HG03095 (cell line): ENCODE measurements at regions not wholly inside any gene's neighbourhood (a gene's known extent, or its start where the extent isn't known, plus 50 kb on each side); places are given as distances from the start of the nearest gene placed in this dataset.

ENCODE experiments used
- ATAC-seq: cut with Tn5 transposase; IDR thresholded peaks from one replicate; pipeline ENCODE4 v1.9.1; 2021; ENCODE audit warnings: moderate library complexity; ENCODE audit not compliant: unreplicated experiment

DNA sequence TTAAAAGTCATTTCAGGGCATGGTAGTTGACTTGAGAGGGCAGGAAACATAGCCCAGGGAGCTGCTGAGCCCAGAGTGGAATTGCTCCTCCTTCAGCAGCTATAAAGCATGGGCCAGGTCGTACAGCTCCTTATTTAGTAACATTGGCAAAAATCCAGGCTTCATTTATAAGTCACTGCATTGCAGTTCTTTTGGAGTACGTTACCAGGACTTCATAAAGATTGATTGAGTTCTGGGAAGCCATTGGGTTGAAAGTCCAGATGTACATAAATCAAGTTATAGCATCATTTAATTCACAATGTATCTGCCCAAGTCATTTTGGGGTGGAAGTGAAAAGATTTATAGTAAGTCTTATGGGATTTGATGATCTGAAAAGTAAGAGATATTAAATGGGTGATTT lies 53.0 kb upstream of the ANKEF1 start:
- ATAC-seq, result no peak

GRCh38 chr20:9978397-9979004 lies 56.3 kb upstream of the ANKEF1 start:
- ATAC-seq, result peak; percentile 95

DNA sequence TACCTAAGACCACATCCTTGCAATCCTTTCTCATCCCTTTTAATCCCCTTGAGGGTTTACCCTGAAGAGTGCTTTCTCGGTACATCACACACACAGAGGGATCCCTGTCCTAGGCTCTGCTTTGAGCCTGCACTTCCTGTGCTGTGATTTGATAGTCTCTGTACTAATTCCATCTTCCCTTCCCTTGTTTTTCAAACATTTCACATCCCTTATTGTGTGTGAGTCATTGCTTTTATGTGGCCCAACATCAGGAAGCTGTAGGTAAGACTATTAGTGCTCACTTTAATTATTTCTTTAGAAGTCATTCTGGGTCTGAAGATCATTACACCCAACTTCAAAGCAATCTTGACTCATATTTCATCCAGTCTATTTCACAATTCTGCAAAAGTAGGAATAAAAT lies 57.2 kb upstream of the ANKEF1 start:
- ATAC-seq, result no peak

GRCh38 chr20:9974324-9974723 lies 60.5 kb upstream of the ANKEF1 start:
- no peak for ATAC-seq

DNA sequence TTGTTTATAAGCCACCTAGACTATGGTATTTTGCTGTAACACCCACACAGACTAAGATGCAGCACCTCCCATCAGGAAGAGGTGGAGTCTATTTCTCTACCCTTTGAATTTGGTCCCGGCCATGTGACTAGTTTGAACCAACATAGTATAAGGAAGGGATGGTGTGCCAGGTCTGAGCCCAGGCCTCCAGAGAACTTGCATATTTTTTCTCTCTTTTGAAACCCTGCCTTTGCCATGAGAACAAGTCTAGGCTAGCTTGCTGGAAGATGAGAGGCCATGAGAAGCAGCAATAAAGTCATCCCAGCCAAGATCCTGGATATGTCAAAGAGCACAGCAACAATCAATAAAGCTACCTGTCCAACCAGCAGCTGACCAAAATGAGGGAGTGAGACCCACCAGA lies 63.0 kb upstream of the ANKEF1 start:
- no peak for ATAC-seq

- ATAC-seq, result no peak
Measured at GRCh38 chr20:9969626-9970025, 65.2 kb upstream of the ANKEF1 start.

DNA sequence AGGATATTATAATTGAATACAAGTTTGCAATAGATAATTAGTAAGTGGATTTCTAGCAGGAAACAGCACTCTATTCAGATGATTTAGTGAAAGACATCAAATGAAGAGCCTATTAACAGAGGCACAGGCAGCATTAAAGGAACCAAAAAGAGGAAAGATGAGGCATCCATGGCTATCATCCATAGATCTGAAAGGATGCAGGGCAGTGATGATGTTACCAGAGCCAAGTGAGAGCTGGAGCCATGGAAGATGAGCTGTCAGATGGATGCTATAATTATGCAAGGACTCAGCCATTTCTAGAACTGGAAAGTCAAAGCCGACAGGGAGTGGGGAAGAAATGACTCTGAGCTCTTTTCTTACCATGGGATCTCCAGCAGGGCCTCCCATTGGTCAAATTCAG lies 66.8 kb upstream of the ANKEF1 start:
- no peak for ATAC-seq

DNA sequence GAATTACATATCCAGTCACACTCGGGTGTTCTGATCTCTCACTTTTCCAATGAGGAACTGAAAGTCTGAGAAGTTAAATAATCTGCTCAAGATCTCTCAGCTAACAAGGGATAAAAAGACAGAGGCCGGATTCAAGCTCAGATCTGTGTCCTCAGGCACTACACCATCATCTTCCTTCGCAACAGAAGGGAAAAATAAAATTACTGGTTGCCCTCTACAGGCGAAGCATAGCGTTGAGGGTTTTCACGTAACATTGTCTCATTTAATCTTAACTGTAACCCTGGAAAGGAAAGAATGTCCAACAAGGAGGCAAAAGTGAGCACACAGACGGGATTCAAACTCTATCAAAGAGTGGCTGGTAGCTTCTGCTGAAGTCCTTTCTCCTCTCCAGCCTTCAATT lies 67.8 kb upstream of the ANKEF1 start:
- ATAC-seq, result no peak

DNA sequence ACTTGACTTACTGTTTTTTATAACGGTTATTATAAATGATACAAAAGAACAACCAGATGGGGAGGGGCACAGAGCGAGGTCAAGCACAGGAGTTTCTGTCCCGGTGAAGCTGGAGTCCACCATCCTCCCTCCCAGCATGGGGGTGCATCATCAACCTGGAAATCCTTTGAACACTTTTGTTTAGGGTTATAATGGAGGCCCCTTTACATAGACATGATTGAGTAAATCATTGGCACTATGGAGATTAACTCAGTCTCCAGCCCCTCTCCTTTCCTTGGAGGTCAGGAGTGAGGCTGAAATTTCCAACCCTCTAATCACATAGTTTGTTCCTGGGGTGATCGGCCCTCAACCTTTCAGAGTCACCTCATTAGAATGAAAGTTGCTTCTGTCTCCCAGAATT lies 71.8 kb upstream of the ANKEF1 start:
- no peak for ATAC-seq

GRCh38 chr20:9958693-9959092 lies 76.1 kb upstream of the ANKEF1 start:
- ATAC-seq, result no peak

DNA sequence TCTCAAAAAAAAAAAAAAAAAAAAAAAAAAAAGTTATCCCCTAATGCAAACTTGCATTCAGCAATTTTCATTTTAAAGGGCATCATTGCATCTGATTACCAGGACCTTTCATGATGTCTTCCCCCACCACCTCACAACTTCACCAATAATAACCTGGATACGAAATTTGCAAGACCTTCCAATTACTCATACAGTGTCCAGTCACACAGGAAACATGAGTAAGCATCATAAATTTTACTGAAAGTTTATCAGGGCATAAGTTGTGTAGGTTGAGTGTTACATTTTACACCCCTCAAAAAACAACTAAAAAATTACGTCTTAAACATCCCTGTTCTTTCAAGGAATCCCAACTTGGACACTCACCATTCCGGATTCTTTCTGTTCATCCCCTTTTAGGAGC lies 79.1 kb upstream of the ANKEF1 start:
- no peak for ATAC-seq

DNA sequence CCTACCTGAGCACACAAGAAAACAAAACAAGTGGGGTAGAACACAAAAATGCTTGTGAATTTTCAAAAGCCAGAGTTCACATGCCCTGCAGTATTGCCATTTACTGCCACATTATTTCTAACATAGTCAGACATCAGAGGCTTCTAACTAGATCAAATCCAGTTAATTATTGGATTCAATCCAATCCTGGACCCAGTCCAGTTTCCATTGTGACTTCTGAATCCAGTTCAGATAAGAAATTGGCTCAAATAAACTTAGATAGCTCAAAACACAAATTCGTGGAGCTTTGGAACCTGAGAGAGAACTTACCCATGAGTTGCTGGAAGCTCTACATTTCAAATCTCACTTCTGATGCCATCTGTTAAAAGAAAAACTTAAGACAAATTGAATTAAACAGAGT lies 85.2 kb upstream of the ANKEF1 start:
- no peak for ATAC-seq

- ATAC-seq, result no peak
Measured at GRCh38 chr20:9945408-9945807, 89.4 kb upstream of the ANKEF1 start.

GRCh38 chr20:9942736-9943135 lies 92.1 kb upstream of the ANKEF1 start:
- ATAC-seq, result no peak

GRCh38 chr20:9940329-9940728 lies 94.5 kb upstream of the ANKEF1 start:
- ATAC-seq, result no peak

GRCh38 chr20:9939231-9939630 lies 95.6 kb upstream of the ANKEF1 start:
- ATAC-seq, result no peak

DNA sequence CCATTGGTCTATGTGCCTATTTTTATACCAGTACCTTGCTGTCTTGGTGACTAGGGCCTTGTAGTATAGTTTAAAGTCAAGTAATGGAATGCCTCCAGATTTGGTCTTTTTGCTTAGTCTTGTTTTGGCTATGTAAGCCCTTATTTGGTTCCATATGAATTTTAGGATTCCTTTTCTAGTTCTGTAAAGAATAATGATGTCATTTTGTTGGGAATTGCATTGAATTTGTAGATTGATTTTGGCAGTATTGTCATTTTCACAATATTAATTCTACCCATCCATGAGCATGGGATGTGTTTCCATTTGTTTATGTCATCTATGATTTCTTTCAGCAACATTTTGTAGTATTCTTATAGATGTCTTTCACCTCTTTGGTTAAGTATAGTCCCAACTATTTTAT lies 96.4 kb upstream of the PAK5 start:
- no peak for ATAC-seq

DNA sequence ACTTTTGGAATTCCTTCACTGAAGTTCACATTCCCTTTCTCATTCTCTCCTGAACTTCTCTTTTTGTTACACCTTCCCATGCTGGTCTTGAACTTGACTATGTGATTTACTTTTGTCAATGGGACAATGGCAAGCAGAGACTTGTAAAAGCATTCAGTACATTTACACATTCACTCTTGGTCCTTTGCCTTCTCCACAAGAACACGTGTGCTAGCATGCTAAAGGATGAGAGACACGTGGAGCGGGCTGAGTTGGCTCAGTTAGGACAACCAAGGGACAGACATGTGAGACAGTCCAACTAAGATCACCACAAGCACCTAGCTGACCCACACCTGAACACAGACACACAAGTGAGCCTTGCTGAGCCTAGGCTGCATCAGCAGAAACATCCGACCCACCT lies 91.3 kb upstream of the PAK5 start:
- no peak for ATAC-seq

GRCh38 chr20:9928955-9929354 lies 90.1 kb upstream of the PAK5 start:
- ATAC-seq, result no peak

- peak; percentile 86 for ATAC-seq
Measured at GRCh38 chr20:9928281-9928737, 89.4 kb upstream of the PAK5 start.

DNA sequence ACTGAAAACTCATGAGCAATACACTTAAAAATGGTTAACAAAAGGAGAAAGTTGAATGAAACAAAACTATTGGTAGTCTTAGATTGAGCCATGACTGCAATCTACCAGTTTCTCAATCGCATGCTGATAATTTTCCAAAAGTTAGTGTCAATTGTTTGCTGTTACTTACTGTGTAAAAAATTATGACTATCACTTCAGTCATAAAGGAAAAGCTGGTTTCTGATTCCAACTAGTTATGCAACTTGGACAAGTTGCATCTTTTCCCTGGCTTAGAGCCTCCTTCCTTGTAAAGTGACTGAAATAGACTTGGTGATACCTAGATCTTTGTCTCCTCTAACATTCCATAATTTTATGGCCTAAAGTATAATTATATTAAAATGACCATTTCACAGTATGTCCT lies 88.3 kb upstream of the PAK5 start:
- ATAC-seq, result no peak

DNA sequence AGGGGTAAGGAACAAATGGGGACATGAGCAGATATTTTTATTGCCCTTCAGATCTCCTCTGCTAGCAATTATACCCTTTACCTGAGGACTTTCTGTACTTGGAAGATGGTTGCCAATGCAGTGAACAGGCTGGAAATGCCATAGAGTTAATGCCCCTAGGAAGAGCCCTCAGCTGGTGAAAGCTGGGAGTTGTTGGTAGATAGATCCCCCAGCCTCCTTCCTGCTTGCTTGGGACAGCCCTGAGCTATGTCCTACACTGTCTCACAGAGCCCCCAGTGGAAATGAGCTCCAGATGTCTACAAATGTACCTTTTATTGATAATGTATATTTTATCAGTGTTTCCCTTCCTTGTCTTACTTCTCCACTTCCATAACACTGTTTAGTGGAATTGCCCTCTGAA lies 87.6 kb upstream of the PAK5 start:
- no peak for ATAC-seq

GRCh38 chr20:9926007-9926406 lies 87.1 kb upstream of the PAK5 start:
- no peak for ATAC-seq

DNA sequence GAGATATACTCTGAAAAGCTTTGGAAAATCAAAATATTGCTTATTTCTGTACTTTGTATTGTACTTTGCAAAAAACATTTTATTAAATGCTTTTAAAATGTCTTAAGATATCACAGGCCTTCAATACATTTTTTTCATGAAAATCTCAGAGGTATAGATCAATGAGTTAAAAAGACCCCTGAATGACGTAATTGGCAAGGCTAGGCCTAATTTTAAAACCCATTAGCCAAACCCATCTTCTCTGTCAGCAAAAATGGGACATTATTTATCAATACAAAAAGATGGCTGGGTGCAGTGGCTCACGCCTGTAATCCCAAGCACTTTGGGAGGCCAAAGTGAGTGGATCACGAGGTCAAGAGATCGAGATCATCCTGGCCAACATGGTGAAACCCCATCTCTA lies 84.8 kb upstream of the PAK5 start:
- ATAC-seq, result no peak
